GM12865 (cell line): ENCODE measurements at regions not wholly inside any gene's neighbourhood (a gene's known extent, or its start where the extent isn't known, plus 50 kb on each side); places are given as distances from the start of the nearest gene placed in this dataset.

Source experiments
- DNase-seq: peaks from one replicate; pipeline ENCODE4 v3.0.0; 2010; ENCODE audit warnings: low read depth
- H3K4me3 ChIP-seq: 2 replicates; pipeline ENCODE4 v1.5.1; 2011; ENCODE audit warnings: mild to moderate bottlenecking, low read depth, low read length, control low read depth
- TF ChIP-seq, protein P1 (sequence below): IDR thresholded peaks from 2 replicates; pipeline ENCODE4 v1.5.1; 2011; ENCODE audit warnings: low read length, control low read depth, low read depth, inconsistent platforms; ENCODE audit not compliant: insufficient read depth; ENCODE audit errors: missing control alignments

DNA sequence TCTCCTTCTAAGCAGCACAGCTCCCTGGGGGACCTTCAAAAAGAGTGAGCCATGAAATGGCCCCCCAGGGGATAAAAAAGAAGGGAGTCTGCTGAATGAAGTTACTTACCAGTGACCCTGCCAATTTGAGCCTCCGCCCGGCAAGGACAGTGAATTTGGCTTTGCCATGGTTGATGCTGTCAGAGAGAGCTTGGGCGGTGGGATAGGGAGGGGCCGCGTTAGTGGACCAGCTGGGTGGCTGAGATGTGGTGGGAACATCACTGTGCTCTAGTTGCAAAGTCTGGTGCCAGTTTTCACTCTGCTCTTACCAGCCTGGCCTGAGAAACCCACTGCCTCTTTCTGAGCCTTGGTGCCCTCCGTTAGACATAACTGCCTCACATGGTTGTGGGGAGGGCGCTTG is 114.6 kb downstream of the MRM1 start:
- no peak overlapping the region for H3K4me3 ChIP-seq

DNA sequence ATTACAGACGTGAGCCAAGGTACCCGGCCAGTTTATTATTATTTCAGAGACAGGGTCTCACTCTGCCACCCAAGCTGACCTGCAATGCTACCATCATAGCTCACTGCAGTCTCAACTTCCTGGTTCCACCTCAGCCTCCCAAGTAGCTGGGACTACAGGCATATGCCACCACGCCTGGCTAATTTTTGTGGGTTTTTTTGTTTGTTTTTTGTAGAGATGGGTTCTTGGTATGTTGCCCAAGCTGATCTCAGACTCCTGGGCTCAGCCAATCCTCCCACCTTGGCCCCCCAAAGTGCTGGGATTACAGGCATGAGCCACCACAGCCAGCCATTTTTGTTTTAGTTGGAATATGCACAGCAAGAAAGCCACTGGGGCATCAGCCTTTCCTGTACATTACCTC is 115.7 kb downstream of the MRM1 start:
- no peak overlapping the region for H3K4me3 ChIP-seq
- TF ChIP-seq, protein P1, sequence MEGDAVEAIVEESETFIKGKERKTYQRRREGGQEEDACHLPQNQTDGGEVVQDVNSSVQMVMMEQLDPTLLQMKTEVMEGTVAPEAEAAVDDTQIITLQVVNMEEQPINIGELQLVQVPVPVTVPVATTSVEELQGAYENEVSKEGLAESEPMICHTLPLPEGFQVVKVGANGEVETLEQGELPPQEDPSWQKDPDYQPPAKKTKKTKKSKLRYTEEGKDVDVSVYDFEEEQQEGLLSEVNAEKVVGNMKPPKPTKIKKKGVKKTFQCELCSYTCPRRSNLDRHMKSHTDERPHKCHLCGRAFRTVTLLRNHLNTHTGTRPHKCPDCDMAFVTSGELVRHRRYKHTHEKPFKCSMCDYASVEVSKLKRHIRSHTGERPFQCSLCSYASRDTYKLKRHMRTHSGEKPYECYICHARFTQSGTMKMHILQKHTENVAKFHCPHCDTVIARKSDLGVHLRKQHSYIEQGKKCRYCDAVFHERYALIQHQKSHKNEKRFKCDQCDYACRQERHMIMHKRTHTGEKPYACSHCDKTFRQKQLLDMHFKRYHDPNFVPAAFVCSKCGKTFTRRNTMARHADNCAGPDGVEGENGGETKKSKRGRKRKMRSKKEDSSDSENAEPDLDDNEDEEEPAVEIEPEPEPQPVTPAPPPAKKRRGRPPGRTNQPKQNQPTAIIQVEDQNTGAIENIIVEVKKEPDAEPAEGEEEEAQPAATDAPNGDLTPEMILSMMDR, result no peak
- no peak for DNase-seq

More for the DNA sequence above, 114.6 kb downstream of the MRM1 start:
- TF ChIP-seq, protein P1, result no peak
- DNase-seq, result no peak

DNA sequence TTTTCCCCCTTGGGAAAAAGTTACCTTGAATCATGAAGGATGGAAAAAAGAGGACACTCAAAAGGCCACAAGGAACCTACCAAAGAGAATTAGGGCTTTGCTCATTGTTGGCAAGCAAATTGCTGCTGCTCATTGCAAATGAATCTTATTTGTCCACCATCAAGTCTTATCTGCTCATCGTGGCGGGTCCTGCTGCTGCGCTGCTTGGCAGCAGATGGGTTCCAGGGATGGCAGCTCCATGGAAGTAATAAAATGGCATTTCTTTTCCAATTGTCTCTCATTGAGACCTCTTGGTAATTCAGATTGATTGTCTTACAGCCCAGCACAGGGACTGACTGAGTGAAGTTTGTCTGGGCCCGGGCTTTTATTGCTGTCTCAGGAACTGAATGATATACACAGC is 118.7 kb downstream of the MRM1 start:
- H3K4me3 ChIP-seq, result no peak overlapping the region
- DNase-seq, result no peak

DNA sequence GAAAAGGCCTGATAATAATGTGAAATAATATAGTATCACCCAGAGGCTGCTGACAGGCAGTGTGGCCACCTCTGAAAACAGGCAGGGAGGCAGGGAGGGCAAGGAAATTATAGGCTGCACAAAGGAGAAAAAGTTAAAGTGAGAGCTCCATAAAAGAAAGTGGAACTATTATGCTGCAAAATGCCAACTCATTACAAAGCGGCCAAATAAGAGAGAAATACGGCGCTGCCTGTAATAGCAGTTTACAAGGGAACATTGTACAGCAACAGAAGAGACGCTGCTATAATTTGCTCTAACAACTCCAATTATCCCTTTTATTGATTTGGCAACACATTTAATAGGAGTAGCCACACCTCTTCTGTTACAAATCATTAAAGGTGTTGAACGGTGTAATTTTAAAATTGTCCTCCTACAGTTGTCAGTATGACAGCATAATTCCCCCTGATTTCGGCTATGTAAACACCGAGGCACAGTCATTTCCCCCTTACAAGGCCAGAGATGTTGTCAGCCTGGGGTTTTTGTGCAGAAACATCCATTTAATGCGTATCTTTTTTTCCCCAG is 120.3 kb downstream of the MRM1 start:
- DNase-seq, result peak; percentile 5
- TF ChIP-seq, protein P1, result no peak
- H3K4me3 ChIP-seq, result peak overlapping the region; percentile 36

More for the DNA sequence above, 118.7 kb downstream of the MRM1 start:
- TF ChIP-seq, protein P1, result no peak

DNA sequence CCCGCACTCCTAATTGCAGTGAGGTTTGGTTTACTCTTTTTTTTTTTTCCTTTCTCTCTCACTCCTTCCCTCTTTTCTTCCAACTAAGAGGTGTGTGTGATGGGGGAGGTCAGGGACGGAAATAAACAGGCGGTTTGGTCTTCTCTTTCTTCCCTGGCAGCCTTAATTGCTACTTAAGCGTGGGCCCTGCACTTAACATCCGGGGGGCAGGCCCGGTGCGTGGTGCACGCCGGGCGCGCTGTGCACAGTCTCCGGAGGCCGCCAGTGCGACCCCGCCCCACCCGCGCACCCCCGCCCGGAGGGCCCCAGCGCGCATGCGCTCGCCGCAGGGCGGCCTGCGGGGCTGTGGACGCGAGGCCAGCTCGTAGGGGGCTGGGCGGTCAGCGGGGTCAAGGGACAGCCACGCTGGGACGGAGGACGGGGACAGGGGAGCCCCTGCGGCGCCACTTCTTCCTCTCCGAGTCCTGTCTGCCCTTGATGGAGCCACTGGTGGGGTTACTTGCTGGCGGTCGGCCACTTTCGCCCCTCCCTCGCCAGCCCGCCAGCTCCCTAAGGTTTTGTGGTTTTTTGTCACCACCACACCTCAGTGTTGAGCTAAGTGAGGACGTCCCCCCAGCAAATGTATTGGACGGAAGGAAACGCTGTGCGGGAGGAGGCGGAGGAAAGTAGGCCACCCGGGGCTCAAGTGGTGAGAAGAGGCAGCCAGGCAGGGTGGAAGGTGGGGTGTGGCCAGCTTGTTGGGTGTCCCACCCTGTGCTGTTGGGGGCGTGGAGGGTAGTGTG is 120.9 kb downstream of the MRM1 start:
- TF ChIP-seq, protein P1, result no peak
- peak overlapping the region; percentile 49 for H3K4me3 ChIP-seq
- DNase-seq, result peak; percentile 72

DNA sequence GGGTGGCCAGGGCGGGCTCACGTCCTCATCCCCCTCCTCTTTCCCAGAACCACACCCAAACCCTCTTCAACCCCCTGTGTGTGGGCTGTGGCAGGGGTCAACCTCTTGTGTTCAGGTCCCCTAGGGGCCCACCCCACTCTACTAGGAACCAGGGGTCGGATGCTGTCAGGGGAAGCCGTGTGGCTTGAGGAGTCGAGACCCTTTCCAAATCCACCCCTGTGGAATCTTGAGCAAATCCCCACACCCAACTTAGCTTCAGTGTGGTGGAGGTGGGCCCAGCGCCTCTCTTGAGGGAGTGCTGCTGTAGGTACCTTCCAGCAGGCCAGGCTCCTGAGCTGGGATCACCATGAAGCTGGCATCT is 121.5 kb downstream of the MRM1 start:
- TF ChIP-seq, protein P1, result no peak
- DNase-seq, result no peak
- H3K4me3 ChIP-seq, result peak overlapping the region; percentile 49; the same call in 1 of the 2 replicates

DNA sequence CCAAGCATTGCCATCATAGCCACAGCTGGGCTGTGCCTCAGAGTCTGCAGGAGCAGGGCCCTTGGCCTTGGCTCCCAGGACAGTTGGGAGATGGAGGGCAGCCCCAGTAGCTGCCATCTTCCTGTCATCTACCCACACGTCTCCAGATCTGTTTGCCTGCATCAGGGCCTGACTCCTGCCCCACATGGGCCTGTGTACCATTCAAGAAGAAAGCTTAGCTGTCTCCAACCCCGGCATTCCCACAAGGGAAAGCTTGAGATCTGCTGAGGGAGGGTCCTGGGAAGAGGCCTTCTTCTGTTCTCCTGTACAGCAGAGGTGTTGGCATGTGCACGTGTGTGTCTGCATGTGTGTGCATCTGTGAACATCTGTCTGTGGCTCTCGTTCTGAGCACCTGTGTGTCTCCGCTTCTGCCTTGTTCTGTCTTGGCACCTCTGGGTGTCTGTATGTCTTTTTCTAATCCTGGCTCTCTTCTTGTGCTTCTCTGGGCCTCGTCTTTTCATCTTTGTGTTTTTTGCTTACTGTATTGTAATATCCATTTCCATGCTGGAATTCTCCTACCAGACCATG is 122.2 kb downstream of the MRM1 start:
- no peak for DNase-seq
- TF ChIP-seq, protein P1, result no peak
- no peak overlapping the region for H3K4me3 ChIP-seq
